ENCODE measurements at regions not wholly inside any gene's neighbourhood (a gene's known extent, or its start where the extent isn't known, plus 50 kb on each side); places are given as distances from the start of the nearest gene placed in this dataset.
"Not testable (repeated sequence)": the region's sequence is repeated elsewhere in the genome, so short reads cannot be mapped to it uniquely, and the experiment has no call there.

- no peak for DNase-seq
These were observed 104.9 kb downstream of the CHIC2 start for GRCh38 chr4:53959343-53960120.

- no peak for DNase-seq
These were observed 108.0 kb downstream of the CHIC2 start for GRCh38 chr4:53956454-53956853.

- no peak for DNase-seq
These were observed 108.4 kb downstream of the CHIC2 start for GRCh38 chr4:53956053-53956452.

DNA sequence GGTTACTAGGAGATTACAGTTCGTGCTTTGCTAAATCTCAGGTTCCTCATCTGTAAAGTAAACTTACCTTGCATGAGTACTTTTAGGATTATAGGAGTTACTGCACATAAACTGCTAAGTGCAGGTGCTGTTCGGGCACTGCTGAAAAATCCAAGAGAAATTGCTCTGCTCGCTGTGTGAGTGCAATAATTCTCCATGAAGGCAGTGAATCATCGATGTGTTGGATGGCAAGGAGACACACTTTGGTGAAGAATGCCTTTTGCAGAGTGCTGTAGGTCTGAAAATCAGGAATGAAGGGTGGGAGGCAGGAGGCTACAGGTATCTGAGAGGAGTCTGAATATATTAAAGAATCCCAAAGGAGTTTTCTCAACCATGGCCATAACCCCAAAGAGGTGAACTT, 113.0 kb downstream of the CHIC2 start:
- DNase-seq: no peak

GRCh38 chr4:53943345-53944085, 120.9 kb downstream of the CHIC2 start:
- no peak for DNase-seq

DNA sequence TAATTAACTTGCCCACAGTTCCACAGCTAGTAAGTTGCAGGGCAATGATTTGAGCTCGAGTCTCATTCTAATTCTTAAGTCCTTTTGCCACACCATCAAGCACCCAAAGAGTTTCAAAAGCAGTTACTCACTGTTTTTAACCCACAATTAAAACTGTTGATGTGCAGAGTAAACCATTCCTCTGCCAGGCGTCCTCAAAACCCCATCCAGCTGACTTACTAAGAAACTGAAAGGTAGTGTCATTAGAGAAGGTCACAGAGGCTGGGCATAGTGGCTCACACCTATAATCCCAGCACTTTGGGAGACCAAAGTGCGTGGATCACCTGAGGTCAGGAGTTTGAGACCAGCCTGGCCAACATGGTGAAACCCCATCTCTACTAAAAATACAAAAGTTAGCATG, 121.7 kb downstream of the CHIC2 start:
- DNase-seq: no peak

DNA sequence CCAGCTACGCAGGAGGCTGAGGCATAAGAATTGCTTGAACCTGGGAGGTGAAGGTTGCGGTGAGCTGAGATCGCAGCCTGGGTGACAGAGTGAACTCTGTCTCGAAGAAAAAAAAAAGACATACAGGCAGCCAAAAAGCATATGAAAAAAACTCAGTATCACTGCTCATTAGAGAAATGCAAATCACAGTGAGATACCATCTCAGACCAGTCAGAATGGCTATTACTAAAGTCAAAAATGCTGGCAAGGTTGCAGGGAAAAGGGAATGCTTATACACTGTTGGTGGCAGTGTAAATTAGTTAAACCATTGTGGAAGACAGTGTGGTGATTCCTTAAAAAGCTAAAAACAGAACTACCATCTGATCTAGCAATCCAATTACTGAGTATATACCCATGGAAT, 123.1 kb downstream of the CHIC2 start:
- no peak for DNase-seq

- not testable (repeated sequence) for DNase-seq
These were observed 124.5 kb downstream of the CHIC2 start for GRCh38 chr4:53939892-53940291.

DNA sequence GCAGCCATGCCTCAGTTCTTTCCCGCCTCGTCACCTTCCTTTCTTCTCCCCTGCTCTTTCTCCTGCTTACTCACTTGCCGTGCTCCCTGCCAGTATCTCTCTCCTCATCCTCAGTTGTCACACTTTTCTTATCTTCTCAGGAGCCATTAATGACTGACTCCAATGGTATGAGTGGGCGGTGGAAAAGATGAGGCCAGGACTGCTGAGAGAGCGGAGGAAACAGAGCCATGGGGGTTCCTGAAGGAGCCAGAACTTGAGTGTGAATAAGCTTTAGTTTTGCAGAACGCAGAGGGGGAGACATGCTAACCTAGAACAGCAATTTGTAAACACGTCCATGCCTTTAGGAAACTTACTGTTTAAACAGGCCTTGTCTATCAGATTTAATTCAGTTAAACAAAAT, 126.5 kb downstream of the CHIC2 start:
- no peak for DNase-seq

- DNase-seq: no peak
These were observed 127.1 kb downstream of the CHIC2 start for GRCh38 chr4:53937327-53937726.

GRCh38 chr4:53935780-53936179, 128.6 kb downstream of the CHIC2 start:
- DNase-seq: no peak

DNA sequence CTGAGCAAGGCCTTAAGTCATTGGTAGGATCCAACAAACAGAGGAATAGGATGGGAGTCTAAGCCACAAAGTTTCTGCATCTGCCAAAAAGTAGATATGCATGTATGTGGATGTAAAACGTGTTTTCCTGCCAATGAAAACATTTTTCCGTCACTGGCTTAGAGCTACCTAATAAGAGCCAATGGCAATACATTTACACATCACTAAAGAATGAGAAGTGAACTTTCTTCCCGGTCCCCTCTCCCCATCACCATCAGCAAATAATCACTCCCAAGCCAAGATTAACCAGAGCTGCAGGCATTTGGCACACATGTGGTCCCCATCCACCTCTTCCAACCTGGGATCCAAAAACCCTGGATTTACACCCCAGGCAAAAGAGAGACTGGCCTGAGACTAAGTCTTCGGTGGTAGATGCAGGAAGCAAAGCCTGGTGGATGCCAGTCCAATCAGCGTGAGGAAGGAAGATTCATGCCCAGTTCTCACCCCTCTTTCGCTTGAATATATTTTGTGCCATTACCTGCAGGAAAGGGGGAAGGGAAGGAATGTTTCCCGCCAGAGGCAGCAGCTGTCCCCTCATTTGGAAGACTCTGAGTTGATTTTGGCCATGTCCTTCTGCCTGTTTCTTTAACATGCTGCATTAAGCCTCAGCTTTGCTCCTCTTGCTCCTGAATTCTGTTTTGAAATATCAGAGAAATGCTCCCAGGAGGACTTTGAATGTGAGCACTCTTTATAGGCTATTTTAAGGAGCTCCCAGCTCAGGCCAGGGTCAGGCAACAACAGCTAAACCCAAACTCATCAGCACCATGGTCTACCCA, 131.4 kb downstream of the CHIC2 start:
- no peak for DNase-seq

DNA sequence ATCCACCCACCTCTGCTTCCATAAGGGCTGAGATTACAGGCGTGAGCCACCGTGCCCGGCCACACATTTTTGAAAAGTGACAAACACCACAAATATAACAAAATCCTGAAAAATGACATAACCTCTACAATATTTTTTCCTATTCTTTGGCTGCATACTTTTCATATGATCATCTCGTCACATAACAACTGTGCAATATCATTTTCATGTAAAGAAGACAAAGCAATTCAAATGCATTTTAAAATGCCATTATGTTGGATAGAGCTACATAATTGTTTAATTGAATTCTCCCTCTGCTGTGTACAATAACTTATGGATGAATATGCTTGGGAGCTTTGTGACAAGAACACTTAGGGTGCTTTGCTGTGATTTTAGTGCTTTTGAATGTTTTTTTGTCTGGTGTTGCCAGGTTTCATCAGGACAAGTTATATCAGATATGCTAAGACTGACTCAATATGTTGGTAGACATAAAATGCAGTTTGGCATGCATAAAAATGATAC, 132.9 kb downstream of the CHIC2 start:
- DNase-seq: no peak

- peak; percentile 51 to 59 for DNase-seq
These were observed 134.2 kb downstream of the CHIC2 start for GRCh38 chr4:53929955-53930798.

- no peak for DNase-seq
These were observed 135.1 kb downstream of the CHIC2 start for GRCh38 chr4:53929311-53929710.

GRCh38 chr4:53928825-53929224, 135.6 kb downstream of the CHIC2 start:
- DNase-seq: no peak

DNA sequence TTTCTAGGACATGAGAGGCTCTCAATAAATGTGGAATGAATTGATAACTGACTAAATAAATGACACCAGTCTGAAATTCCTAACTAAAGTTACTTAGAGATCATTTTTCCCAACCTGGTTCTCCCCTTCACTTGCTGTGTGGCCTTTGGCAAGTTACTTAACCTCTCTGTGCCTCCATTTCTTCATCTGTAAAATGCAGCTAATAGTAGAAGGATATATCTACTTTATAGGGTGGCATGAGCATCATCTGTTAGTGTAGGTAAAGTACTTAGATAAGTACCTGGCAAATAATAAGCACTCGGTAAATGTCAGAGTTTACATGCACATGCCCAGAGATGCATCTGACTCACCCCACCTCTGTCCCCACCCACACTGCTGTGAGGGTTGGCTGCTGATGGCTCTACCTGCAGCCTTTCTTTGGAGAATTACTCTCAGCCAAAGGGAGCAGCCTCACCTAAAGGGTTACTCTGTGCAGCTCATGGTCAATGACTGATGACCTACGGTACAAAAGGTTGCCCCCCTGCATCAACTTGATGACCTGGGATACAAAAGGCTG, 139.3 kb downstream of the CHIC2 start:
- DNase-seq: no peak

DNA sequence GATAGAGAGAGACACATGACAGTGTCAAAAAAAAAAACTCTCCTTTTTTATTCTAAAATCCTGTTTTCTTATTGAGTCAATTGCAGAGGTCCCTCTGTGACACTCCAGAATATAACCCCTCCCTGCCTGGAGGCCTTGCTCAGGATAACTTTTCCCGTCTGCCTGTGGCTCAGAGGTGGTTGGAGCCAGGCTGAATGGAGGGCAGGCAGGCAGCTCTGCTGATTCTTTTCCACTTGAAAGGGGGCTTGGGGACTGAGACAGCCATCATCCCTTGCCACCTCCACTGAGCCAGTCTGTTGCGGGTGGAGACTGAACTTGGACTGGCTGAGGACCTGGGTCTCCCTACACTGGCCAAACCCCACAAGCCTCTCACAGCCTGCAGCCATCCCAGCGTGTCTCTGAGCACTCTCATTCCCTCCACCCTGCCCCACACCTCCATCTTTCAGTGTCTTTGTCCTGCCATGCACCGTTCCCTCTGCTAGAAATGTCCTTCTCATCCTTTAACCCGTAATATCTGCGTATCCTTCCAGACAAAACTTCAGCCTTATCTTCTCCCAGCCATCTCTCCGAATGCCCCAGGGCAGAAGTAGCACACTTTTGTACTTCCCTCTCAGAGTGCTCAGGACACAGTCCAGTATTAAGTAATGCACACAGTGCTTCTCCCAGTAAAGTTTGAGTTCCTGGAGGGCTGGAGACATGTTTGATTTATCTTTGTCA, 139.9 kb downstream of the CHIC2 start:
- DNase-seq: no peak

GRCh38 chr4:53923921-53924320, 140.5 kb downstream of the CHIC2 start:
- DNase-seq: no peak

GRCh38 chr4:53921856-53922255, 142.5 kb downstream of the CHIC2 start:
- no peak for DNase-seq

- no peak for DNase-seq
These were observed 143.5 kb downstream of the CHIC2 start for GRCh38 chr4:53920883-53921282.

Measured in CD4-positive, alpha-beta T cell treated with Interleukin-1 beta for 1 hour (primary cell).